Keratinocyte (primary cell): ENCODE measurements at regions not wholly inside any gene's neighbourhood (a gene's known extent, or its start where the extent isn't known, plus 50 kb on each side); places are given as distances from the start of the nearest gene placed in this dataset.
A peak's percentile ranks its signal among the peaks of the same experiment; 100 is the strongest.

ENCODE experiments used
- DNase-seq: peaks from one replicate; pipeline ENCODE4 v3.0.0-alpha.2; 2011; ENCODE audit warnings: low read depth, missing footprints, low spot score
- FAIRE-seq: peaks from 2 replicates; lab custom pipeline; 2011; peaks lifted over from hg19 to GRCh38; lab: Jason Lieb, UNC
- H2AFZ ChIP-seq: 2 replicates; pipeline ENCODE4 v1.6.0; 2012; ENCODE audit warnings: low read length, control low read depth, inconsistent platforms; ENCODE audit not compliant: control insufficient read depth
- H3K27ac ChIP-seq: 2 replicates; pipeline ENCODE4 v1.5.1; 2011; ENCODE audit warnings: low read length; ENCODE audit not compliant: control insufficient read depth, insufficient read depth
- H3K27me3 ChIP-seq: 3 replicates; pipeline ENCODE4 v1.6.0; 2011; ENCODE audit warnings: low read length; ENCODE audit not compliant: control insufficient read depth, insufficient read depth; ENCODE audit errors: extremely low read depth
- H3K36me3 ChIP-seq, 2 experiments: 2 replicates in 1 of 2; 3 replicates in 1 of 2; pipeline ENCODE4 v1.5.1; 2011; ENCODE audit warnings: low read length in 2 of 2, mild to moderate bottlenecking in 1 of 2; ENCODE audit not compliant: control insufficient read depth in 2 of 2, insufficient read depth in 2 of 2; ENCODE audit errors: extremely low read depth in 1 of 2
- H3K4me1 ChIP-seq: 3 replicates; pipeline ENCODE4 v1.5.1; 2011; ENCODE audit warnings: low read length; ENCODE audit not compliant: control insufficient read depth, insufficient read depth; ENCODE audit errors: extremely low read depth
- H3K4me2 ChIP-seq: 3 replicates; pipeline ENCODE4 v1.6.0; 2011; ENCODE audit warnings: low read depth, low read length; ENCODE audit not compliant: control insufficient read depth, insufficient read depth; ENCODE audit errors: extremely low read depth
- H3K4me3 ChIP-seq, 3 experiments: fragments of 200-600 bp in 1 of 3; sonication (generic) in 1 of 3; 2 replicates in 2 of 3; 3 replicates in 1 of 3; pipeline ENCODE4 v1.5.1; 2011 to 2016; ENCODE audit warnings: low read length in 3 of 3, mild to moderate bottlenecking in 3 of 3, control low read depth in 2 of 3, inconsistent platforms in 1 of 3, low read depth in 1 of 3, mixed read lengths in 1 of 3, mixed run types in 1 of 3, moderate library complexity in 1 of 3; ENCODE audit not compliant: control insufficient read depth in 2 of 3, insufficient read depth in 2 of 3; ENCODE audit errors: extremely low read depth in 1 of 3
- H3K79me2 ChIP-seq: 2 replicates; pipeline ENCODE4 v1.6.0; 2012; ENCODE audit warnings: low read length; ENCODE audit not compliant: control insufficient read depth, insufficient read depth
- H3K9ac ChIP-seq: 3 replicates; pipeline ENCODE4 v1.6.0; 2011; ENCODE audit warnings: low read length; ENCODE audit not compliant: control insufficient read depth, insufficient read depth; ENCODE audit errors: extremely low read depth
- H3K9me1 ChIP-seq: 3 replicates; pipeline ENCODE4 v1.6.0; 2011; ENCODE audit warnings: low read length; ENCODE audit not compliant: control insufficient read depth, insufficient read depth; ENCODE audit errors: extremely low read depth
- H3K9me3 ChIP-seq: 2 replicates; pipeline ENCODE4 v1.5.1; 2012; ENCODE audit warnings: low read depth, low read length; ENCODE audit not compliant: control insufficient read depth
- H4K20me1 ChIP-seq: 3 replicates; pipeline ENCODE4 v1.6.0; 2011; ENCODE audit warnings: low read length; ENCODE audit not compliant: control insufficient read depth, insufficient read depth; ENCODE audit errors: extremely low read depth
- CTCF ChIP-seq, 3 experiments: IDR thresholded peaks in 1 of 3; conservative IDR thresholded peaks in 1 of 3; optimal IDR thresholded peaks in 1 of 3; 2 replicates in 2 of 3; 3 replicates in 1 of 3; pipeline versions ENCODE3 to v1.5.1; 2011; ENCODE audit warnings: low read length in 3 of 3, mild to moderate bottlenecking in 3 of 3, moderate library complexity in 2 of 3, control low read depth in 1 of 3, inconsistent platforms in 1 of 3; ENCODE audit not compliant: insufficient read depth in 2 of 3; ENCODE audit errors: extremely low read depth in 1 of 3
- EZH2 ChIP-seq: IDR thresholded peaks from one replicate; pipeline ENCODE4 v1.6.1; 2012; ENCODE audit warnings: inconsistent platforms, mild to moderate bottlenecking, low read length, moderate library complexity
- dilution Hi-C: fragments of 300-500 bp; cut with MboI; formaldehyde crosslinking; loops from one replicate; pipeline ENCODE4 v1.7.0; 2020; ENCODE audit warnings: low sequenced_read_pairs; ENCODE audit not compliant: extremely low pct_ligation_motif_present

- Histone ChIP-seq H3K9me3 (no peaks in the 10 kb centered on the region), H3K9ac (no peak overlapping the region), H4K20me1 (no peaks in the 10 kb centered on the region), H3K4me1 (no peaks in the 10 kb centered on the region), H3K36me3 (no peaks in the 10 kb centered on the region), H3K9me1 (no peaks in the 10 kb centered on the region), H3K79me2 (no peaks in the 10 kb centered on the region), H3K27ac (no peak overlapping the region), H3K4me3 (no peak overlapping the region), H3K4me2 (no peak overlapping the region), H3K27me3 (no peaks in the 10 kb centered on the region), H2AFZ (peak overlapping the region; percentile 36)
- FAIRE-seq (no peak), DNase-seq (no peak)
- dilution Hi-C loops: no loop called here
- TF ChIP-seq CTCF (optimal IDR thresholded peaks at IDR 0.05 in 1 of 3, IDR thresholded peaks at IDR 0.05 in 1 of 3, conservative IDR thresholded peaks at IDR 0.05 in 1 of 3; ENCODE audit: extremely low read depth in 1 of 3, insufficient read depth in 2 of 3, low read length in 3 of 3) (no peak), EZH2 (no peak)
Observed at GRCh38 chr4:156560701-156561100, 410.9 kb downstream of the PDGFC start.

GRCh38 chr4:156559346-156559745 lies 412.3 kb downstream of the PDGFC start:
- no peaks in the 10 kb centered on the region for H3K36me3 ChIP-seq
- H4K20me1 ChIP-seq: no peaks in the 10 kb centered on the region
- H3K9me3 ChIP-seq: no peaks in the 10 kb centered on the region
- H3K27ac ChIP-seq: no peak overlapping the region
- FAIRE-seq: no peak
- no peak overlapping the region for H3K9ac ChIP-seq
- no peaks in the 10 kb centered on the region for H3K4me1 ChIP-seq
- H3K4me2 ChIP-seq: no peak overlapping the region
- dilution Hi-C loops: no loop called here
- H3K79me2 ChIP-seq: no peaks in the 10 kb centered on the region
- no peak overlapping the region for H2AFZ ChIP-seq
- TF ChIP-seq EZH2 (no peak), CTCF (optimal IDR thresholded peaks at IDR 0.05 in 1 of 3, IDR thresholded peaks at IDR 0.05 in 1 of 3, conservative IDR thresholded peaks at IDR 0.05 in 1 of 3; ENCODE audit: extremely low read depth in 1 of 3, insufficient read depth in 2 of 3, low read length in 3 of 3) (no peak)
- H3K27me3 ChIP-seq: no peaks in the 10 kb centered on the region
- no peaks in the 10 kb centered on the region for H3K9me1 ChIP-seq
- no peak for DNase-seq
- no peak overlapping the region for H3K4me3 ChIP-seq
